Stimulated activated CD4-positive, alpha-beta T cell treated with anti-CD3 and anti-CD28 coated beads, Interleukin-2, amount 100 ng/mL, for 4 hours (primary cell): ENCODE measurements at regions not wholly inside any gene's neighbourhood (a gene's known extent, or its start where the extent isn't known, plus 50 kb on each side); places are given as distances from the start of the nearest gene placed in this dataset.

ENCODE experiments used
- DNase-seq: peaks from one replicate; pipeline ENCODE4 v3.0.0-alpha.2; 2020; ENCODE audit warnings: low read depth

GRCh38 chr3:22318325-22318724 is 567.3 kb upstream of the ZNF385D start:
- no peak for DNase-seq

GRCh38 chr3:22319446-22319845 is 568.4 kb upstream of the ZNF385D start:
- DNase-seq = no peak

DNA sequence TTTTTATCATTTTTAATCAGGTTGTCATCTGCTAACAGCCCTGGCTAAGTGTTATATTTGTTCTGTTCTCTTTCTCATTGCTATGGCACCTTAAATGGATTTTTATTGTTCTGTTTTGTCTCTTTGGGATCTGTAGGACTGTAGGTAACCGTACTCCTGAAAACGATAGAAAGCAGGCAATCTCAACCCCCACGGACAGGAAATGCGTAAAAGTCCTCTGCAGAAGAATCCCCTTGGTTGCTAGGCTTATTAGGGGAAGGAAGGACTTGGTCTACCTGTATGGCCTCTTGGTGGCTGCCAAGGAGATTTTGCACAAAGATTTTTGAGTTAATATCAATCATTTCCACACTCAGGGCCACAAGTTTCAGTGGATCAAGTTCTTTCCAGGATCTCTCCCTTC is 571.9 kb upstream of the ZNF385D start:
- DNase-seq = no peak

DNA sequence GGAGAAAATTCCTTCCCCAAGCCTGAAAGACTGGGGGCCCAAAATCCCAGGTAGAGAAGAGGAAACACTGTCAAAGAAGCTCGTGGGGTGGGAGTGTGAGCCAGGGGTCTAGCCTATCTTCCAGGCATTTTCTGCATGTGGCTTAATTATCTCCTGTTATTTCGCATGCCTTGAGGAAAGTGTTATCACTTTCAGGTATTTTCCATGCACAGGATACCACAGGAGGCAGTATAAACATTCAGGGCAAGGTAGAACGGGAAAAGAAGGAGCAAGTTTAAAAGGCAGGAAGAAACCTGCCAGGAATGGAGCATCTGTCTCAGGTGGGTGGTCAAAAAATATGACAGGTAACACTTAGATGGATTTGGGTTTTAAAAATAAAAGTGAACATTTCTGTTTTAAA is 575.3 kb upstream of the ZNF385D start:
- DNase-seq = no peak

DNA sequence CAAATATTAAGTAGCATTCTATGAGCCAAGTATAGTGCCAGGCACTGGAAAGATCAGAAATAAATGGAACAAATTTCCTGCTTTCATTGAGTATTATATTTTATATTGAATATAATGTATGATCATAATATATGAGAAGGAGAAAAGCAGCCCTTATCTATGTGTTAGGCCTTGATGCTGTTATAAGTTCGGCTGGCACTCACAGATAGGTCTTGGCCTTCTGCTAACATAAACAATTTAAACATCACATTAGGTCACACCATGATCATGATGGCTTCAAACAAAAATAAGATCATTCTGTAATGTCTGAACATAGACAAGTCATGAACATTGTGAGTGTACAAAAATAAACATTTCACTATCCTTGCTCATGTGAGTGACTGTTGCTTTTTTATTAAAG is 584.0 kb upstream of the ZNF385D start:
- DNase-seq = no peak

DNA sequence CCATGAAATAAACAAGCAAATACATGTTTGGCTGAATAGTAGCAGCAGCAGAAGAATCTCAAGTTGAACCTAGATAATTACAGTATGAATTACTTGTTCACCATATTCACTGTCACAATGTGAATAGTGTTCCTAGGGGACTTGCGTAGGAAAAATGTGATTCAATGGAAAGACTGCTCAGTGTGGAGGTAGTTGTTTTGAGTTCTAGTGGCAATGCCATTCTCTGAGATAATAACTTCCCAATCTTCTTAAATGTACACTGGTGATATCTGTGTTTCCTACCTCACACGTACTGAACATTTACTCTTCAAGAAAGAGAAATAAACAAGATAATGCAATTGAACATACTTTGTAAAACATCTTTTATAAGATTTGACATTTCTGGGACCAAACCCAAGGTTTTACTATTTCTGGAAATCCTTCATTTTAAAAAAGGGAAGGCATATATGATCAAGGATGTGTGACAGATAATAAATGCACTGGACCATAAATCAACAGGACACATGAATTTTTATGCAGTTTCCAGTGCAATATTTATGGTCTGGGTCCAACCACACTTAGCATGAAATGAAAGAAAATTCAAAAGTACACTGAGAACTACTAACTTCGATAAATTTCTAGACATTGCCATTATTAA is 598.3 kb upstream of the ZNF385D start:
- no peak for DNase-seq

DNA sequence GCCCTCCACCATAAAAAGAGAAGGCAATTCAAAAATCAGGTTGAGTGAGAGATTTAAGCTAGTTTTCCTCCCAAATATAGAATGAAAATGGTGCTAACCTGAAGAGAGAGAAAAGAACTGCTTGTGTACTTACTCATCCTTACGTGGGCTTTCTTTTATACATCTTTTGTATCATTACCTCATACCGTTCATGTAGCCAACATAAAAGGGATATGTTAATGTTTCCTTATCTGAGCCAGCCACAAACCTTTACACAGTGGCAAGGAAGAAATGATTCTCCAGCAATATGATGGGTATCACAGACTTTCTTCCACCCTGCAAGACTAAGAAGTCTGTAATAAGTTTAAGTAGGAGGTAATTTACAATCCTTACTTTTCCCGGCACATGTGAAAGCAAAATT is 600.8 kb upstream of the ZNF385D start:
- DNase-seq = no peak

DNA sequence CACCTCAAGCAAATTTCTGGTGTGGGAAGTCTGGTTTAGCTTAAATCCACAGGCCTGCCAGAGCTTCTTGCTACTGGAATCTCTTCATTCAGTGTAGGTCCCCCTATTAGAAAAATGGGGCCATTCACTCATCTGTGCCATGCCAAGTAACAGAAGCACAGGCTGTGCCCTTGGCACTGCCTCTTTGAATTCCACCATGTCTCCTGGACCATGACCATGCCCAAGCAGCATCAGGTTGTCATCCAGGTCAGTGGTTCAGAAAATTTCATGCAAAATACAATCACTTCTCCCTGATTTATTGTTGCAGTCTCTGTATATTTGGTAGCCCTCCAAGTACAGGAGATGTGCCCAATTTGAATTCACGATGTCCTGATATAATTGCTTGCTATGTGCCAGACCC is 602.1 kb upstream of the ZNF385D start:
- DNase-seq = no peak

DNA sequence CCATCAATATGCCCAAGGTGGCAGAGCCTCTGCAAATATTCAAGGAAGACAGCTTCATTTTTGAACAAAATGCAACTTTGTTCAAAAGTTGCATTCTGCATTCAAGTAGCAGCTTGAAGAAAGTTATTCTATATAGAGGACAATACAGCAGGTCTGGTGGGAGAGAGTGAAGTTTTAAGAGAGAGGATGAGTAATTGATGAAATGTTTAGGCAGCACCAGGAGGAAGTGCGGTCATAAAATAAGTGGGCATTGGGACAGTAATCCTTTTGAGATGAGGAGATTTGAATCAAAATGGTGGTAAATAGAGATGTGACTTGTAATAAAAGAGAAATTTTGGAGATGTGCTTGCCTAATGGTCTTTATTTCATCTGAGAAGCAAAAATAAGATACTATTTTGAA is 607.3 kb upstream of the ZNF385D start:
- DNase-seq = no peak

- DNase-seq = no peak
These were observed 609.2 kb upstream of the ZNF385D start for GRCh38 chr3:22360164-22360563.

DNA sequence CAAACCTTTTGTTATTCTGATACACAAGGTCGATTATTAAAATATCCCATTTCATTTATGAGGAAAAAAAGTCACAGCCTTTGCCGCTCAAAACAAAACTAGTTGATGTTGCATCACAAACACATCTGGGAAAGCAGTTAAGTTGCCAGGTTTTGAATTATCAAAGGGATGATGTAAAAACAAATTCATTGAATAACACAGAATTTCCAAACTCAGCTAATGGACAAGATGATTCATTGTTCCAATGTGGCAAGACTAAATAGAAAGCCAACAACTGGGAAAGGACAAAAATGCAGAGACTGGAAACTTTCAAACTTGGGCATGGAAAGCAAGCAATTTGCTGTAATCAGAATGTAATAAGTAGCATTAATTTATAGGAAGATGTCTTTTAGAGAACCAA is 610.0 kb upstream of the ZNF385D start:
- DNase-seq = no peak

DNA sequence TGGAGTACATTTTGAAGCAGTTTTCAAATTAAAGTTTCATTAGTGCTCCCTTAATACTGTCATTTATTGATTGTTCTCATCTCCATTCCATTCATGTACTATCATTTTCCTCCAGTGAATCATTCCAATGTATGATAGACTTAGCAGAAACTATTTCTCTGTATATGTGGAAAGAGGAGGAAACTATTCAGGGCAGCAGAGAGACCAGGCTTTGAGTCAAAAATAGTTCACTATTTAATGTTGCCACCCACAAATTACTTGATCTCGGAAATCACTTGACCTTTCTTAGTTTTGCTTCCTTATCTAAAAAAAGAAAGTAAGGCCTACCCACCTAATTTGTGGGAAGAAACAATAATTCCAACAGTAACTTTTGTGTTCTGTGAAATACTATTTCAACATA is 610.5 kb upstream of the ZNF385D start:
- no peak for DNase-seq

GRCh38 chr3:22364851-22365250 is 613.8 kb upstream of the ZNF385D start:
- DNase-seq = no peak

- DNase-seq = no peak
These were observed 615.8 kb upstream of the ZNF385D start for GRCh38 chr3:22366781-22367180.

DNA sequence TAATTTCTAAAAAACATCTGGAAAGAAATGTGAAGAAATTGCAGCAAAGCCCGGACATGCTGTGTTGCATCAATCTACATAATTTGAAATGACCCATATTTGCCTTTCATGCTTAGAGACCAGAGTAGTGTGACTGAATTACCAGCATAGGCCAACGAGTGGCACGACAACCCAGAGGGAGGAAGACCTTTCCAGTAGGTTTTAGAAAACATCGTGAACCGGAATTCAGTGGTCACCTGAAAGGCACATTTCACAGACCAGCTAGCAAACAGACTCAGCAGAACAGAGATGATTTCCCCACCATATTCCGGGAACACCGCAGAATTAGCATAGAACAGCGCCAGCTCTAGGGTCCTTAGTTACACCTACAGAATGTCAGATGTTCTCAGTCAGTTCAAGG is 620.0 kb upstream of the ZNF385D start:
- DNase-seq = no peak

DNA sequence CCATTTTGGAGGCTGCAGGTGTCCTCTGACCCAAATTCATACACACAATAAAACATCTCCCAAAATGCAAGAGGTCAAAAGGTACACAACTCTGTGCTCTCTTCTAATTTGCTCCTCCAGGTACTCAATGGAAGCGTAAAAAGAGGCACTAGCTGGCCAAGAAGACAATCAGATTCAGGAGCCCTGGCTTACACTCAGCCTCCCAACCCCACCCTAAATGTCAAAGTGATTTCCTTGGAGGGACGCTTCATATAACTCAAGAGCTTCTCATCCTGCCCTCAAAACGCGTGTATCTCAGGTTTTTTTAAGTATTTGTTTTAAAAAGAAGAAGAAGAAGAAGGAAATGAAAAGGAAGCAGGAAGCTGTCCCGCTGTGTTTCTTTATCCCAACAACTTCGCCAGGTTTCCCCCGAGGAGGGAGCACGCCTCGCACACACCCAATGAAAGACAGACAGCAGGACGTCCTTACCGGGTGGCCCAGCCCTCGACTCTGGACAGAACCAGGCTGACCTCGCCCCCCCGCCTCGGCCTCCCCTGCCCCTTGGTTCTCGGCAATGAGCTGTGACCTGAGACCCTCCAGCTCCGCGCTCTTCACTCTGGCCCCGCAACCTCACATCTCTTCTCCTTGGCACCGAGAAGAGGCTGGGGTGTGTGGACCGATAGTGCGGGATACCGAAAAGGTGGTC is 620.7 kb upstream of the ZNF385D start:
- DNase-seq = no peak

DNA sequence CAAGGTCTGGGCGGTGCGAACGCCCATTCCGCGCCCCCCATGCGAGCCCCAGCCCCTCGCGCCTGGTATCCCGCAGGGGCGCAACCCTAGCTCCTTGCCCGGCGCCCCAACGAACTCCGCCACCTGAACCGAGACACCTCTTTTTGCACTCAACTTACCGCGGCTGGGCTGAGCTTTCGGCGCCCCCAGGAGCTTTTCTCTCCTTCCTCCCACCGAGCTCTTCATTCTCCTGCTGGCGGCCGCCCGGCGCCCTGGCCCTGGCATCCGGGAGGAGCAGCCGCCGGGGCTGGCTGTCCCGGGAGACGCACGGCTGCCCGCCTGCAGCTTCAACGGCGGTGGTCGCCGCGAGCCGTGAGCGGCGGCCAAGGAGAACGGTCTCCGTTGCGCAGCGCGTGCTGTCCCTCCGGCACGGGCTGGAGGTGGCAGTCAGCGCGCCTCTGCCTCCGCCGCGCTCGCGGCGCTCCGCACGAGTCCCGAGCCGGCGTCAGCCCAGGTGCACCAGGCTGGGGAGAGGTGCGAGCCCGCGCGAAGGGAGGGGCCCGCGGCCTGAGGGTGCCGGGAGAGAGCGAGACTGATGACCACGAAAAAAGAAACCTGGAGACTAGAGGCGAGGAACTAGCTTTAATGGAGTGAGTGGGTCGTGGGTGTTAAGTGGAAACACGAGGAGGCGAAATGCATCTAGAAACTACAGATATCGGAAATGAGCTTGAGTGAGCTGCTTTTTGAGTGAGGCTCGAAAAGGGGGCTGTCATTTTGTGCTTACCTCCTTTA is 621.5 kb upstream of the ZNF385D start:
- DNase-seq = no peak

DNA sequence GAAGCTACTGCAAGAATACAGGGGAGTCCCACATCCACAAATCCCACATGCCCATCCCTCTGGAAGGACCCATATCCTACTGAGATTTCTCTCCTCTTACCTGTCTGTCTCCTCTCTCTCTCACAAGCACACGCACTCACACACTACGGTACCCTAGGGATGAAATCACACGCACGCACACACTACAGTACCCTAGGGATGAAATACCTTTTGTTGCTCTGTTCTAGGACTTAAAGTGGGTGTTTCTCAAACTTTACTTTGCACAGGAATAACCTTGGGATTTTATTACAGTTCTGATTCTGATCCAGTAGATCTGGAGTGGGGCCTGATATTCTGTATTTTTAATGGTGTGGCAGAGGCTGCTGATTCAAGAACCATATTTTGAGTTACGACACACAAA is 622.2 kb upstream of the ZNF385D start:
- no peak for DNase-seq

DNA sequence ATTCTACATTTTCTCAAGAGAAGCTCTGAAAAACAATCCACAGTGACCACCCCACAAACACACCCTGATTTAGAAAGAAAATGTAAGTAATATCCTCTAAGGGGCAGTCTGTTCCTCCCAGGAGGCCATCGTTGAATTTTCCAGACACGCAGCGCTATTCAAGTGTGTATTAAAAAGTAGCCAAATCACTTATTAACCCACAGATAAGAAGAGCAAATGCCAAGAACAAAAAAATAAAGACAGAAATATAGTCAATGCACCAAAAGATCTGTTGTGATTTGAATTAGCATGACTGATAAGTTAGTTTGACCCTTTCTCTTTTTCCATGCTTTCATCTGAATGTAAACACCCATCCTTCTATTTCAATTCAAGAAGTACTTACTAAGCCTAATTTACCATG is 622.8 kb upstream of the ZNF385D start:
- no peak for DNase-seq

DNA sequence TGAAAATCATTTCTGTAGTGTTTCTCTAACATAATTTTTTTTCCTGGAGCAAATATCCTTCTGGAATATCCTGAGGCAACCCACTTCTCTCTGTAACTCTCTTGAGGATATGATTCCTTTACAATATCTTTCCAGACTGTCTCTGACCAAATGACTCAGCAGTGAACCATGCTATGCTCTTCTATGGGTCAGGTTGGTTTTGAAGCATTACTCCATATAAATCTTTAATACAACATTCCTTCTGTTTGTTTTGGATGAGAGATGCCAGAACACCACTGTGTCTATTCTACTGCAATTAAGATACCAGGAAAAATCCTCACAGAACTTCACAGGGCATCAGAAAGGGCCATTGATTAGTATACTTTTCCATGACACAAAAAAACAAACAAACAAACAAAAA is 626.4 kb upstream of the ZNF385D start:
- DNase-seq = no peak

- DNase-seq = no peak
These were observed 627.9 kb upstream of the ZNF385D start for GRCh38 chr3:22378869-22379268.

- DNase-seq = no peak
These were observed 629.2 kb upstream of the ZNF385D start for GRCh38 chr3:22380253-22380652.

- DNase-seq = peak; percentile 1
These were observed 630.6 kb upstream of the ZNF385D start for GRCh38 chr3:22381564-22381963.
